KMS-11 (cell line): ENCODE measurements at regions not wholly inside any gene's neighbourhood (a gene's known extent, or its start where the extent isn't known, plus 50 kb on each side); places are given as distances from the start of the nearest gene placed in this dataset.

Experiments used
- H2AFZ ChIP-seq: fragments of 200-600 bp; sonication (generic); 2 replicates; pipeline ENCODE4 v1.6.1; 2016; ENCODE audit warnings: antibody characterized with exemption, mixed run types, low read depth
- H3K27ac ChIP-seq: fragments of 200-600 bp; sonication (generic); 2 replicates; pipeline ENCODE4 v1.6.1; 2016; ENCODE audit warnings: mild to moderate bottlenecking, mixed run types
- H3K27me3 ChIP-seq: fragments of 200-600 bp; sonication (generic); 2 replicates; pipeline ENCODE4 v1.6.1; 2017; ENCODE audit warnings: mild to moderate bottlenecking, low read depth, mixed run types, moderate library complexity; ENCODE audit not compliant: insufficient read depth
- H3K36me3 ChIP-seq: fragments of 200-600 bp; sonication (generic); 2 replicates; pipeline ENCODE4 v1.6.1; 2017; ENCODE audit warnings: mild to moderate bottlenecking, mixed run types; ENCODE audit not compliant: insufficient read depth
- H3K4me1 ChIP-seq: fragments of 200-600 bp; sonication (generic); 2 replicates; pipeline ENCODE4 v1.6.1; 2016; ENCODE audit warnings: mild to moderate bottlenecking, low read depth, mixed run types; ENCODE audit not compliant: poor library complexity, severe bottlenecking
- H3K4me2 ChIP-seq: fragments of 200-600 bp; sonication (generic); 2 replicates; pipeline ENCODE4 v1.7.0; 2016; ENCODE audit warnings: mild to moderate bottlenecking, mixed run types
- H3K4me3 ChIP-seq: fragments of 200-600 bp; sonication (generic); IDR thresholded peaks from 2 replicates; pipeline ENCODE4 v1.6.1; 2017; ENCODE audit warnings: low read depth, low read length, mixed read lengths; ENCODE audit not compliant: insufficient read depth
- H3K79me2 ChIP-seq: fragments of 200-600 bp; sonication (generic); 2 replicates; pipeline ENCODE4 v1.6.1; 2016; ENCODE audit warnings: low read depth, mixed run types; ENCODE audit not compliant: insufficient read depth
- H3K9ac ChIP-seq: fragments of 200-600 bp; sonication (generic); 2 replicates; pipeline ENCODE4 v1.6.1; 2016; ENCODE audit warnings: mild to moderate bottlenecking, mixed run types
- H4K20me1 ChIP-seq: fragments of 200-600 bp; sonication (generic); 2 replicates; pipeline ENCODE4 v1.6.1; 2016; ENCODE audit warnings: mild to moderate bottlenecking, mixed run types; ENCODE audit not compliant: insufficient read depth
- TF ChIP-seq, protein P1 (sequence below): fragments of 200-600 bp; sonication (generic); conservative IDR thresholded peaks from 2 replicates; pipeline ENCODE4 v1.6.1; 2017; ENCODE audit warnings: low read depth, mild to moderate bottlenecking, antibody characterized with exemption, low read length, moderate library complexity, mixed read lengths

DNA sequence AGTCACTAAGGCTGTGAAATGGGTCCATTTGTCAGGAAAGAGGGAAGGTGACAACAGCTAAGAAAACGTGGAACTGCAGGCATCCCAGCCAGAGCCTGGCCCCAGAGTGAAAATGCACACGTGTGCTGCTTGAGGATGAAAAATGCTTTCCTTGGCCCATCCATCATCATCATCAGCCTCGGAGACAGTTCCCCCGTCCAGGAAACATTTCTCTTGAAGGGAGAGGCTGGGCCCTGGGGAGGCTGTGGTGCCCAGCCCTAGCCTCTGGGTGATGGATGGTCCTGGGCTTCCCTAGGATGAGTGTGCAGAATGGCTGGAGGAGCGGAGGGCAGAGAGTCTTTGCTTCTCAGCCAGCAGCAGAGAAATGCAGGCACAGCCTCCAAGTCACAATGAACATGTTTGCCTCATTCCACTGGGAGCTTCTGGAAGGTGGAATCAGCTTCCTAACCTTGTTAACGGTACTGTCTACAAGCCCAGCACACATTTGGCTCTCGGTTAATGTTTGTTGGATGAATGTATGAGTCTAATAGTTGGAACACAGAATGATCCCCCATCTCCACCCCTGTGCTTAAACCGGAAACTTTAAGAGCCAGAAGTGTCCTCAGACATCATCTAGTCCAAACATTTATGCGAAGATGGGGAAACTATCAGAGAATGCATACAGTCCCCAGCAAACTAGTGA lies 164.0 kb downstream of the RDH14 start:
- Histone ChIP-seq H4K20me1 (no peaks in the 10 kb centered on the region), H3K36me3 (no peaks in the 10 kb centered on the region), H3K27ac (no peak overlapping the region), H3K27me3 (no peaks in the 10 kb centered on the region), H3K4me3 (no peak overlapping the region), H3K79me2 (no peaks in the 10 kb centered on the region), H3K4me2 (no peak overlapping the region), H3K4me1 (no peaks in the 10 kb centered on the region), H3K9ac (no peak overlapping the region), H2AFZ (no peak overlapping the region)
- TF ChIP-seq, protein P1, sequence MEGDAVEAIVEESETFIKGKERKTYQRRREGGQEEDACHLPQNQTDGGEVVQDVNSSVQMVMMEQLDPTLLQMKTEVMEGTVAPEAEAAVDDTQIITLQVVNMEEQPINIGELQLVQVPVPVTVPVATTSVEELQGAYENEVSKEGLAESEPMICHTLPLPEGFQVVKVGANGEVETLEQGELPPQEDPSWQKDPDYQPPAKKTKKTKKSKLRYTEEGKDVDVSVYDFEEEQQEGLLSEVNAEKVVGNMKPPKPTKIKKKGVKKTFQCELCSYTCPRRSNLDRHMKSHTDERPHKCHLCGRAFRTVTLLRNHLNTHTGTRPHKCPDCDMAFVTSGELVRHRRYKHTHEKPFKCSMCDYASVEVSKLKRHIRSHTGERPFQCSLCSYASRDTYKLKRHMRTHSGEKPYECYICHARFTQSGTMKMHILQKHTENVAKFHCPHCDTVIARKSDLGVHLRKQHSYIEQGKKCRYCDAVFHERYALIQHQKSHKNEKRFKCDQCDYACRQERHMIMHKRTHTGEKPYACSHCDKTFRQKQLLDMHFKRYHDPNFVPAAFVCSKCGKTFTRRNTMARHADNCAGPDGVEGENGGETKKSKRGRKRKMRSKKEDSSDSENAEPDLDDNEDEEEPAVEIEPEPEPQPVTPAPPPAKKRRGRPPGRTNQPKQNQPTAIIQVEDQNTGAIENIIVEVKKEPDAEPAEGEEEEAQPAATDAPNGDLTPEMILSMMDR = no peak

DNA sequence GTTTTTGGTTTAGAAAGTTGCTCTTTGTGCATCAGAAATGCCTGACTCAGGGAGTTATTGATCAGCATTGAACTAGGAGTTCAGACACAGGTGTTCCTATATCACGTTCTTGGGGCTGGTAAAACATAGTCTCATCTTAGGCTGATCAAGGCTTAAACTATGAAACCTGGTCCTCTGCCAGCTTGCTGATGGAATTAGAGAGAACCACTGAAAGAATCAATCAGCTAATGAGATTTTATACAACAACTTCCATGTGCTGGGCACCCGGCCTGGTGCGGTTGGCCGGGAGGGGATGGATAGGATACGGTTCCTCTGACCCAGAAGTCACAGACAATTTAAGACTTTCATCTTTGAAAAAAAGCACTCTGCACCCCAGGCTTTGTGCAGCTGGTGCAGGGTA lies 164.9 kb downstream of the RDH14 start:
- no peak overlapping the region for H3K9ac ChIP-seq
- H3K27ac ChIP-seq = no peak overlapping the region
- no peaks in the 10 kb centered on the region for H3K27me3 ChIP-seq
- no peaks in the 10 kb centered on the region for H3K4me1 ChIP-seq
- H3K79me2 ChIP-seq = no peaks in the 10 kb centered on the region
- H4K20me1 ChIP-seq = no peaks in the 10 kb centered on the region
- TF ChIP-seq, protein P1 = no peak
- H3K4me3 ChIP-seq = no peak overlapping the region
- H3K4me2 ChIP-seq = no peak overlapping the region
- H3K36me3 ChIP-seq = no peaks in the 10 kb centered on the region
- H2AFZ ChIP-seq = no peak overlapping the region

DNA sequence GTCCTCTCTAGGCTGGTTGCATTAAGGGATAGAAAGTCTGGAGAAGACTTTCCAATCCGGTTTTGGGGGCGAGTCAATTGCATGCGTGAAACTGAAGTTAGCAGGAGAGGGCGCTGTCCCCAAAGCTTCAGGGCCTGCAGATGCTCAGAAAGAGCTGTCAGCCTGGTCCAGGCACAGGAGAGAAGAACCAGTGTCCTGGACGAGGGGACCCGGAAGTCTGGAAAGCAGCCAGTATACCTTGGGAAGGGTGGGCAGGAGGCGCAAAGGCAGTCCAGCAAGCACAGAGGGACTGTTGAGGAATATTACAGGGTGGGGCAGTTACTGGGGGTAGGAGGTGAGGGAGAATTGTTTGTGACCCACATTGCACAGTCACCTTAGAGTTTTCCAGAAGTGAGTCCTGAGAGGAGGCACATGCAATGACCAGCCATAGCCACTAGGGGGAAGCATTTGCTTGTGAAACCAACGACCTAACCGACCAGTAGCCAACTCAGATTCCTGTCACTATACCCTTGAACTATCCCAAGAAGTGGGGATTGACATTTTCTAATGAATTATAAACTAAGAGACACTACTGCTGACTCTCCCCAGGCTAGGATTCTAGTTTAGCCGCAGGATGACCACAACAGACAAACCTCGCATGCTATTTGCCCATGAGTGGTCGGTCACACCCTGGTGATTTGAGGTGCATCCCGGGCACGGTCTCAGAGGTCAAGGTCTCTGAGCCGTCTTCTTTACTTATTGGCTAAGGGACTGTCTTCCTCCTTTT lies 172.8 kb downstream of the RDH14 start:
- TF ChIP-seq, protein P1 = peak; percentile 90
- H3K27ac ChIP-seq = no peak overlapping the region
- no peak overlapping the region for H3K4me2 ChIP-seq
- H3K4me1 ChIP-seq = no peaks in the 10 kb centered on the region
- H3K79me2 ChIP-seq = no peaks in the 10 kb centered on the region
- no peaks in the 10 kb centered on the region for H3K27me3 ChIP-seq
- H3K36me3 ChIP-seq = no peaks in the 10 kb centered on the region
- no peak overlapping the region for H3K9ac ChIP-seq
- H2AFZ ChIP-seq = no peak overlapping the region; the same call in 1 of the 2 replicates
- H4K20me1 ChIP-seq = no peaks in the 10 kb centered on the region
- no peak overlapping the region for H3K4me3 ChIP-seq

DNA sequence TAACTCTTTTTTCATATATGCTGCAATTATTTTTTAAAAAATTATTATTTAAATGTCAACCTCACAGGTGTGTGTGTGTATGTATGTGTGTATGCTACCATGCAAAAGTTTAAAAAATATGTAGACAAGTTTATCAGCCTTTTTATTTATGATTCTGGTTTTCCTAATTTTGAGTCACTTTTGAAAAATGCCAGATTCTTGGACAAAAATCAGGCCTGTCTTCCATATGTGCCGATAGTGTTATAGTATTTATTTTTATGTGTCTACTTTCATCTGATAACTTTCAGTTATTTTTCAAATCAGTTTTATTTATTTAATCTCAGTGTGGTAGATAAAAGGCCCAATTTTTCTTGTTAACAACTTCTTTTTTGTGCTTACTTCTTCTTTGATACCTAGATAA lies 176.2 kb downstream of the RDH14 start:
- H3K4me1 ChIP-seq = no peaks in the 10 kb centered on the region
- no peaks in the 10 kb centered on the region for H3K36me3 ChIP-seq
- no peaks in the 10 kb centered on the region for H3K79me2 ChIP-seq
- H3K9ac ChIP-seq = no peak overlapping the region
- H3K4me3 ChIP-seq = no peak overlapping the region
- H3K27ac ChIP-seq = no peak overlapping the region
- no peaks in the 10 kb centered on the region for H4K20me1 ChIP-seq
- H2AFZ ChIP-seq = no peak overlapping the region
- no peak overlapping the region for H3K4me2 ChIP-seq
- TF ChIP-seq, protein P1 = no peak
- no peaks in the 10 kb centered on the region for H3K27me3 ChIP-seq
